Eye (tissue), 1 donor: ENCODE measurements at regions not wholly inside any gene's neighbourhood (a gene's known extent, or its start where the extent isn't known, plus 50 kb on each side); places are given as distances from the start of the nearest gene placed in this dataset.
"Not testable (repeated sequence)": the region's sequence is repeated elsewhere in the genome, so short reads cannot be mapped to it uniquely, and the experiment has no call there.

Source experiments
- DNase-seq: peaks from one replicate; pipeline ENCODE4 v3.0.0-alpha.2; 2015

DNA sequence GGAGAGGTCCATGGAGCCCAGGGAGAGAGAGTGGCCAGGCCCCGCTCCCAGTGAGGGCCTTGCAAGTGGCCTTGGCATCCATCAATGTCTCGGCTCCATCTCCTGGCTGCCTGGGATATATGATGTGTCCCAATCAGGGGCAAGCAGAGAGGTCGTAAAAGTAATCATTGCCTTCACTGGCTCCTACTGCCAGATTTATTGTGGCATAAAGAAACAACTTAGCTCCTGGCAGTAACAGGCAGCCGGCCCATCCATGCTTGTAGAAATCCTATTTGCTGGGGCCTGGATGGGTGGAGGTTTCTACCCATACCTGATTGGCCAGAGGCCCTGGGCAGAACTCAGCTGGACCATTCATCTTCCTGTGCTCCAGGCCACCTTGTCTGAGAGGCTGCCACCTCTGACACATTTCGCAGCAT, 272.6 kb downstream of the MATN1 start:
- DNase-seq = no peak

DNA sequence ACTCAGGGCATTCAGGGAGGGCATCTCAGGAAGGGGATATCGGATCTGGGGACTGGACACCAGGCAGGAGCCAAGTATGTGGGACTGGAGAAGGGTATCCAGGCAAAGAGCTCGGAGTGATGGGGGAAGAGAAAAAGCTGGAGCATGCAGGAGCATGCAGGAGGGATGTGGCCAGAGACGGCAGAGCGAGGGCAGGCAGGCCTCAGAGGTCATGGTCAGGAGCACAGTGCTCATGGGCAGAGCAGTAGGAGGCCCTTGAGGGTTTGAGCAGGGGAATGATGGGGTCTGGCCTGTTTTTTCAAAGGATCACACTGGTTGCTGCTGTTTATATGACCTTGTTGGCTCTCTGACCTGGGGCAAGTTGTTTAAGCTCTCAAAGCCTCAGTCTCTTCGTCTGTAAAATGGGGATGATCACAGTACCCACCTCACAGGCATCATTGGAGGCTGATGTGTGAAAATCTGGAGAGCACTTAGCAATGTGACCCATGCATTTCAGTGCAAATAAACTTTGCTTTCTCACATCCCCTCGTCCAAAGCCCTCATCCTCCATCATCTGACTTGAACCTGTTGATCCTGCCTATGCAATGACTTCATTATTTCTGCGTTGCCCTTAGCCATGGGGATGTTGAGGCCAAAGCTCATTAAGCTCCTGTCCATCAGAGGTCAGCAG, 273.1 kb downstream of the MATN1 start:
- no peak for DNase-seq

DNA sequence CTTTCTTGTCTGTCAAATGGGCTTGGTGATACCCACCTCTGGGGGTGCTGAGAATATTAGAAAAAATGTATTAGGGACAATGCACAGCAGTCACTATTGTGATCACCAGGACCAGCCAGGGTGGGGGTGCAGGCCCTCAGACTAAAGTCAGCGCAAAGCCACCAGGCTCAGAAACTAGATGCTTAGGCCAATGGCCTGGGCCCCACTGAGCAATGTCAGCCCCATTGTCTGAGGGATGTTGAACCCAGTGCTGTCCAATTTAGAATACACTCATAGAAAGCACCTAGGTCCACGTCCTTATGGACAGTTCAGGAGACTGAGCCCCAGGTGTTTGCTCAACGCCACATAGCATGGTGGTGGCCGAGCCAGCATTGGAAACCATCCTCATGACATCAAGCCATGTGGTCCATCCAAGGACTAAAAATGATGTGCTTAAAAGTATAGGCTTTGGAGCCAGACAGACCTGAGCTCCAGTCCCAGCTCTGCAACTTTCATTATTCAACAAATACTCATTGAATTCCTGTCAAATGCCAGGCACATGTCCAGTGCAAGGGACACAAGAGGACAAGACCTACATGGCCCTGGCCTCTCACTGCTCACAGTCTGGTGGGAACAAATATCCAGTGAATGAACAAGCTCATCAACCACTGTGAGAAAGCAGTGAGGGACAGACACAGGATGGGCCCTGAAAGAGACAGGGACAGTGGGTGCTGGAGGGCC, 273.8 kb downstream of the MATN1 start:
- DNase-seq = no peak

- no peak for DNase-seq
Observed at GRCh38 chr1:30449003-30449402, 274.4 kb downstream of the MATN1 start.

GRCh38 chr1:30447701-30448100, 275.7 kb downstream of the MATN1 start:
- DNase-seq = no peak

- no peak for DNase-seq
Observed at GRCh38 chr1:30447080-30447479, 276.3 kb downstream of the MATN1 start.

GRCh38 chr1:30446508-30446907, 276.9 kb downstream of the MATN1 start:
- peak; percentile 10 for DNase-seq

- no peak for DNase-seq
Observed at GRCh38 chr1:30446095-30446494, 277.3 kb downstream of the MATN1 start.

- no peak for DNase-seq
Observed at GRCh38 chr1:30445449-30445848, 277.9 kb downstream of the MATN1 start.

GRCh38 chr1:30444850-30445249, 278.5 kb downstream of the MATN1 start:
- no peak for DNase-seq

GRCh38 chr1:30444401-30444800, 279.0 kb downstream of the MATN1 start:
- DNase-seq = no peak

DNA sequence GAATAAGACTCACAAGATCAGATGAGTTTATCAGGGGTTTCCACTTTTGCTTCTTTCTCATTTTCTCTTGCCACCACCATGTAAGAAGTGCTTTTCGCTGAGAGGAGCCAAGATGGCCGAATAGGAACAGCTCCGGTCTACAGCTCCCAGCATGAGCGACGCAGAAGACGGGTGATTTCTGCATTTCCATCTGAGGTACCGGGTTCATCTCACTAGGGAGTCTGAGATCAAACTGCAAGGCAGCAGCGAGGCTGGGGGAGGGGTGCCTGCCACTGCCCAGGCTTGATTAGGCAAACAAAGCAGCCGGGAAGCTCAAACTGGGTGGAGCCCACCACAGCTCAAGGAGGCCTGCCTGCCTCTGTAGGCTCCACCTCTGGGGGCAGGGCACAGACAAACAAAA, 285.1 kb downstream of the MATN1 start:
- DNase-seq = not testable (repeated sequence)

- DNase-seq = no peak
Observed at GRCh38 chr1:30437059-30437576, 286.3 kb downstream of the MATN1 start.

DNA sequence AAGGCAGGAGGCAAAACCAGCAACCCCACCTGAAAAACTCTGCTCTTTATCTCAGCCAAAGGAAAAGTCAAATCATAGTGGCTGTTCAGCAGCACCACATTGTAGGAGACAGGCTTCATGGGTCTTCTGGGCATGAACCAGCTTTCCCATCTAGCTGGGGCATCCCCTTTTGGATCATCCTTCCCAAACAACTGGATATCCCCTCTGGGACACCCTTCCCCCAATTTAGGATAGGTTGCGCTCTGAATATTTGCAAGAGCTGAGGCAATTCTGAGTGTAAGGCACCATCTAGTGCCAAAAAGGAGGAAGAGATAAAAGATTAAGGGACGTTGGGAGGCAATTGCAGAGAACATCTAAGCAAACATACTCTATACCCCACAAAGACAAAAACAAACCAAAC, 295.8 kb downstream of the MATN1 start:
- DNase-seq = no peak

- DNase-seq = no peak
Observed at GRCh38 chr1:30425046-30425445, 298.3 kb downstream of the MATN1 start.

GRCh38 chr1:30423570-30423969, 299.8 kb downstream of the MATN1 start:
- DNase-seq = no peak

DNA sequence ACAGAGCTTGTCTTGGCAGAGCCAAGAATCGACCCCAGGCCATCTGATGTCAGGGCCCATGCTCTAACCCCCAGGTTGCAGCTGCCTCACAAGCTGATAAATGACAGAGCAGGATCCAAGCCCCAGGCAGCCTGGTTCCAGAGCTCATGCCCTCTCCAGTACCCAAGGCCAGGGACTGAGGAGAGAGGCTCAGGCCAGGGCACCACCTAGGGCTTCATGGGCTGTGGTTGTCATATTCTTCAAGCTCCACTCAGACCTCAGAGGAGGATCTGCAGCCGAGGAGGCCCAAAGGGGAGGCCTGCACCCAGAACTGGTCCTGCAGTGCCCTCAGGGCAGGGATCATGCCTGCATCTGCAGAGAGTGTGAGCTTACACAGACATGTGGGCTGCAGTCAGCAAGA, 301.1 kb downstream of the MATN1 start:
- no peak for DNase-seq

DNA sequence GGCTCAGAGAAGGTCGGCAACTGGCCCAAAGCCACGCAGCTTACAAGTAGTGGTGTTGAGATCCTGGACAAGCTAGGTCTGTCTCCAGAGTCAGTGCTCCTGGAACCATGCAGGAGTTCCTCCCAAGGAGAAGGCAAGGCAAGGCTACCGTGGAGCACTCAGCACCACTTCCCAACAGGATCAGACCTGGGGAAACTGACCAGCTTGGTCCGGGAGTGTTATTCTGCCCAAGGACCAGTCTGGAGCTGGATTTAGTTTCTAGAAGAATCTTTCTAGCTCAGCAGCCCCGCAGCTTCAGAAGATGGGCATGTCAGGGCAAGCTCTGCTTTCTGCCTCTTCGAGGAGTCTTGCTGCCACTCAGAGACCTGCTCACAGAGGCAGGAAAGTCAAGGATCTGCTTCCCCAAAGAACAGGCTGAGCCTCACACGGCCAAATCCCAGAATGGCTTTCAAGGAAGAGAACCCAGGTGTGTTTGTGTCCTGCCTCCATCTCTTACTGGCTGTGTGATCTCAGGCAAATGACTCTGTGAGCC, 302.8 kb downstream of the MATN1 start:
- DNase-seq = no peak

DNA sequence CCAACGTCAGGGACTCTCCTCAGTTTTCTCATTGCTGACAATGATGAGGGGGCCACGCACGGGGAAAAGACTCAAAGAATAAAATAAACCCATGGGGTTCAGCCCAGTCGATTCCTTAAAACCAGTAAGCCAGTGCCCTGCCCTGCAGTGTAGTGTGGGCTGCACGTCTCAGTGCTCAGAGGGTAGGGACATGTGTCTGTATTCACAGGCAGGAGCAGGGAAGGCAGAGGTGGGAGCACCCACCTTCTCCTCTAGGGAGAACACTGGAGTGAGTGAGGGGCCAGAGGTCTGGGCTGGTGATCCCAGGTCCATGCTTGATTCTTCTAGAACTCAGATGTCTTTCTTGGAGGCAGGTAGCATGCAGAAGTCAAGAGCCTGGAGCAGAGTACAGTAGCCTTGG, 303.6 kb downstream of the MATN1 start:
- DNase-seq = no peak

DNA sequence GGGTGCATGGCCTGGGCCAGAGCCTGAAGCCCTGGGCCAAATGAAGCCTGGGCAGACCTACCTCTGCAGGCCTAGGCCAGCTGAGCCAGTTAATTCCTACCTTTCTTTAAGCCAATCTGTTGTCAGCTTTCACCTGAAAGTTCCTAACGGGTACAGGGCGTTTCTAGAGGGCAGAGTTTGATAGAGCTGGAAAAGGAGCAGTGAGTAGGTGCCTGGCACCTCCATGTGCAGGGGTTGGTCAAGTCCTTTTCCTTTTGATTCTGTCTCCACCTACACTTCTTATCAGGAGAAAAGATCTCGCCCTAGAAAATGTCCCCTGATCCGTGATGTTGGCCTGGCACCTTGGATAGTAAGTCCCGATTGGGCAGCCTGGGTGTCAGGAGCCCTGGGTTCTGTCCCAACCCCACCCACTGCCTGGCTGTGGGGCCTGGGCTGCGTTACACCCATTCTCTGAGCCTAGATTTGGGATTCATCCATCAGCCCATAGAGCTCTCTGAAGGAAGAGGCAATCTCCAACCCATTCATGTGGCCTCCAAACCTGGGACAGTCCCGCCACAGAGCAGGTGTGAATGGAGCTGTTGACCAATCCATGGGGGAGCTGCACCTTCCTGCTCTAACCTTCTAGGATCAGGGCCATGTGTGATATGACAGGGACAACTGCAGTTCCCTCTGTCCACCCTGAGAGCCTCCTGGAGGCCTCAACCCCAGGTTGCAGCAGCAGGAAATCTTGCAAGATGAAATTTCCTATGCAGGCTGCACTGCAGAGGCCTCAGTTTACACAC, 304.3 kb downstream of the MATN1 start:
- DNase-seq = no peak

DNA sequence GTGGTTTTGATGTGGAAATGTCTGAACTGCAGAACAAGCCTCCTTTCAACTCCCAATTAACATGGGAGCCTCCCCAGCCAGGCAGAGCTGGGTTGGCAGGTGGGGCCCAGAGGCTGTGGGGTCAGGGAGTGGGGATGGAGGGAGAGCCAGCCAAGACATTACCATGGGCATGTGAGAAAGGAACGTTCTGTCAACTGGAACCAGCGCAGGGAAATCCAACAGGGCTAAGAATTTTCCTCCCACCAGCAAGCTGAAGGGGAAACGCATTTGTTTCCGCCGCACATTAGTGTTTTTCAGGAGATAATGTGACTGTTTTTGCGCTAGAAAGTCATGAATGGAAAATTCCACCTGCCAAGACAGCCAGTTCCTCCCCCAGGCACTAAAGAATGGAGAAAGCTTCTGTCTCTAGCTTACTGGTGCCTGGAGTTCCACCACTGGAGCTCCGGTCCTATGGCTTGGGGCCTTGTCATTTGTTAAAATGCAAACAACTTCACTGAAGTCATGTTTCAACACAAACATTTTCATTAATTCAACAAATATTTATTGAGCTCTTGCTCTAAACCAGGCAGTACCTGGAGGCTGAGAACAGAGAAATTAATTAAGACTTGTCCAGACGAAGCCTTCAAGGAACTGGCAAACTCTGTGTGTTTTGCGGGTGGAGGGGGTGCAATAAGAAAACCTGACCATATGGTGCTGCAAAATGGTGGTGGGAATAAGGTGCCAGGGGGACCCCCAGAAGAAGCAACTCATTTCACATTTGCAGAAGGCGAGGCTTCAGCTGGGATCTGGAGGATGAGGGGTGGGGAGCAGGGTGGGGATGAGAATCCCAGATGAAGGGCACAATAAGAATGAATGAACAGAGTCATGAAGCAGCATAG, 305.1 kb downstream of the MATN1 start:
- DNase-seq = no peak

DNA sequence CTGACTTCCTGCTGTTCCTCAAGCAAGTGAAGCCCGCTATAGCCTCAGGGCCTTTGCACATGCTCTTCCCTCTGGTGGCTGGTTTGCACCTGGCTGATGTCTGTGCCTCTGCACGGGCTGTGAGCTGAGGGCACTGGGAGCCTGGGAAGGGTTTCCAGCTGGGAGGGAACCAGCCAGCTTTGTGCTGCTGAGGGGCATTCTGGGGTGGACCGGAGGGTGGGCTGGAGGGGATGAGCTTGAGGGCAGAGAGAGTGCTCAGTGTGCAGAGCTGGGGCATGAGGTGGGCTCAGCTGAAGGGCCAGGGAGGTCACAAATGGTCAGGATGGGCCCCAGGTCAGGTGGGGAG, 305.7 kb downstream of the MATN1 start:
- DNase-seq = no peak
